Activated naive CD4-positive, alpha-beta T cell treated with anti-CD3 and anti-CD28 coated beads, Interleukin-2, amount 50 U/mL, for 72 hours (primary cell): ENCODE measurements at regions not wholly inside any gene's neighbourhood (a gene's known extent, or its start where the extent isn't known, plus 50 kb on each side); places are given as distances from the start of the nearest gene placed in this dataset.

Source experiments
- ATAC-seq, 2 donors: fragments of 150-1000 bp; cut with Tn5 transposase; 2 replicates each; pipeline ENCODE4 v1.10.0; 2021; ENCODE audit warnings: mild to moderate bottlenecking in 2 of 2, moderate library complexity in 2 of 2
- DNase-seq, 2 donors: peaks; one replicate each; pipeline ENCODE4 v3.0.0; 2021 to 2022; ENCODE audit warnings: low spot score in 2 of 2
- H3K27ac Mint-ChIP-seq, 2 donors: one replicate each; pipeline ENCODE4 v1.8.0; 2022; ENCODE audit warnings: mild to moderate bottlenecking in 2 of 2, mixed read lengths in 2 of 2
- H3K36me3 Mint-ChIP-seq, 2 donors: one replicate each; pipeline ENCODE4 v1.8.0; 2022; ENCODE audit warnings: mixed read lengths in 2 of 2
- H3K9me3 Mint-ChIP-seq, 2 donors: one replicate each; pipeline ENCODE4 v1.8.0; 2022; ENCODE audit warnings: mixed read lengths in 2 of 2

GRCh38 chr2:239485622-239486021 is 84.8 kb upstream of the HDAC4 start:
- Mint-ChIP-seq H3K36me3 (no peaks in the 10 kb centered on the region), H3K27ac (no peak overlapping the region), H3K9me3 (no peaks in the 10 kb centered on the region)
- no peak for ATAC-seq
- no peak for DNase-seq

GRCh38 chr2:239484571-239485355 is 83.9 kb upstream of the HDAC4 start:
- no peaks in the 10 kb centered on the region for H3K36me3 Mint-ChIP-seq
- H3K9me3 Mint-ChIP-seq, result no peaks in the 10 kb centered on the region
- no peak overlapping the region for H3K27ac Mint-ChIP-seq
- ATAC-seq, result no peak
- no peak for DNase-seq

- no peak for DNase-seq
- no peaks in the 10 kb centered on the region for H3K36me3 Mint-ChIP-seq
- H3K9me3 Mint-ChIP-seq, result no peaks in the 10 kb centered on the region
- H3K27ac Mint-ChIP-seq, result no peak overlapping the region
- no peak for ATAC-seq
These were observed 82.2 kb upstream of the HDAC4 start for GRCh38 chr2:239482778-239483712.

DNA sequence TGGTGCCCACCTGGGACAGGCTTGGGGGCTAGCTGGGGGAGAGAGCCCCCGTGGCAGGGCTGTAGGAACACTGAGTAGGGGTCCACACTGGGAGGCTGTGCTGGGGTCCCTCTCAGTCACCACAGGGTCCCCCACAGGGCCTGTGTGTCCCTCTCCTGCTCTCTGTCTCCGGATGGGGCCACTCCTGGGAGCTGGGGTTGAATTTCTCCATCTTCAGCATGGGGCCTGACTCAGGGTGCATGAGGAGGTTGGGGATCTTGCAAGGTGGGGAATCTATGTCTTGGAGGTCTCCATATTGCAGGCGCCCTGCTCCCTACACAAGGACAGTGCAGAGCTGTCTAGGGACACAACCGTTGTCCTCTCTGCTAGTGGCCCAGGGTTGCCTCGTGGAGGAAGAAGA is 78.7 kb upstream of the HDAC4 start:
- Mint-ChIP-seq H3K36me3 (no peaks in the 10 kb centered on the region), H3K9me3 (no peaks in the 10 kb centered on the region)

DNA sequence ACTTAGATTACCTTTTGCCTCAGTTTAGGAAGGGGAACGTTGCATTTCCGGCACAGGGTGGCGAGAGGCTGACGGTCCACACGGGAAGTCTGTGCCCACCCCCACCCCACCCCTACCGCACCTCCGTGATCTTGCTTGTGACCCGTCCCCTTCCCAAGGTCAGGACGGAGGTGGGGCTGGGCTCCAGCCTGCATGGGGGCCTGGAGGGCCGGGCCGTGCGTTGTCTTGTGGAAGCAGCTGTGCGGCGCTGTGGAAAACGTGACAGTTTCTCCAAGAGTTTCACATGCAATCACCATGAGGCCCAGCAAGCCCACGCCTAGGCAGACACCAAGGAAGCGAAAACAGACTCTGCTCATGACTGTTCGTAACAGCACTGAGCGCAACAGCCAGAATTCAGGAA is 76.8 kb upstream of the HDAC4 start:
- Mint-ChIP-seq H3K27ac (no peak overlapping the region), H3K36me3 (no peaks in the 10 kb centered on the region), H3K9me3 (no peaks in the 10 kb centered on the region)
- ATAC-seq (no peak), DNase-seq (no peak)

More for the DNA sequence above, 78.7 kb upstream of the HDAC4 start:
- no peak overlapping the region for H3K27ac Mint-ChIP-seq
- DNase-seq (no peak), ATAC-seq (no peak)

GRCh38 chr2:239476757-239477585 is 76.2 kb upstream of the HDAC4 start:
- H3K27ac Mint-ChIP-seq, result no peak overlapping the region
- DNase-seq (no peak), ATAC-seq (no peak)
- H3K9me3 Mint-ChIP-seq, result no peaks in the 10 kb centered on the region
- H3K36me3 Mint-ChIP-seq, result no peaks in the 10 kb centered on the region

DNA sequence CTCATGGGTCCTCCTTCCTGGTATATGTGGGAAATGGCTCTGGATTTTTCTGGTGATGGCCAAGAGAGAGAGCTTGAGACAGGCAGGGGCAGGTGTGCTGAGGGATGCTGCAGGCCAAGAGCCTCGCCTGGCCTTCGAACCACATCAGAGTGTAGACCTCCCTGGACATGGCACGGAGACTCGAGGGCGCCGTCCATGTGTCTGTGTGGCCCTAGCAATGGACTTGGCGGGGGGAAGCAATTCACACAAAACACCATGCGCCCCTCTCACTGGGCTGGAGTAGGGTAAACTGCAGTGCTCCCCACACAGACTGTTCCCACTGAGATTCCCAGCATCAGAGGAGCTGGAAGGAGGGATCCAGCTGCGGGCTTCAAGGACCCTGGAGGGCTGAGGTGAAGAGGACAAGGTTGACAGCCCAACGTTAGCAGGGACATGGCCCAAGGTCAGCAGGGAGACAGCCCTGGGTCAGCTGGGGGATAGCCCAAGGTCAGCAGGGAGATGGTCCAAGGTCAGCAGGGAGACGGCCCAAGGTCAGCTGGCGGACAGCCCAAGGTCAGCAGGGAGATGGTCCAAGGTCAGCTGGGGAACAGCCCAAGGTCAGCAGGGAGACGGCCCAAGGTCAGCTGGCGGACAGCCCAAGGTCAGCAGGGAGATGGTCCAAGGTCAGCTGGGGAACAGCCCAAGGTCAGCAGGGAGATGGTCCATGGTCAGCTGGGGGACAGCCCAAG is 75.4 kb upstream of the HDAC4 start:
- Mint-ChIP-seq H3K36me3 (no peaks in the 10 kb centered on the region), H3K9me3 (no peaks in the 10 kb centered on the region), H3K27ac (no peak overlapping the region)
- ATAC-seq (no peak), DNase-seq (no peak)

GRCh38 chr2:239475161-239476028 is 74.6 kb upstream of the HDAC4 start:
- no peak overlapping the region for H3K27ac Mint-ChIP-seq
- H3K9me3 Mint-ChIP-seq, result no peaks in the 10 kb centered on the region
- DNase-seq (no peak), ATAC-seq (no peak)
- no peaks in the 10 kb centered on the region for H3K36me3 Mint-ChIP-seq

GRCh38 chr2:239473211-239473805 is 72.5 kb upstream of the HDAC4 start:
- ATAC-seq (no peak), DNase-seq (peak in 1 of 2 donors; percentile 9)
- no peak overlapping the region for H3K27ac Mint-ChIP-seq
- H3K9me3 Mint-ChIP-seq, result no peaks in the 10 kb centered on the region
- H3K36me3 Mint-ChIP-seq, result no peaks in the 10 kb centered on the region

DNA sequence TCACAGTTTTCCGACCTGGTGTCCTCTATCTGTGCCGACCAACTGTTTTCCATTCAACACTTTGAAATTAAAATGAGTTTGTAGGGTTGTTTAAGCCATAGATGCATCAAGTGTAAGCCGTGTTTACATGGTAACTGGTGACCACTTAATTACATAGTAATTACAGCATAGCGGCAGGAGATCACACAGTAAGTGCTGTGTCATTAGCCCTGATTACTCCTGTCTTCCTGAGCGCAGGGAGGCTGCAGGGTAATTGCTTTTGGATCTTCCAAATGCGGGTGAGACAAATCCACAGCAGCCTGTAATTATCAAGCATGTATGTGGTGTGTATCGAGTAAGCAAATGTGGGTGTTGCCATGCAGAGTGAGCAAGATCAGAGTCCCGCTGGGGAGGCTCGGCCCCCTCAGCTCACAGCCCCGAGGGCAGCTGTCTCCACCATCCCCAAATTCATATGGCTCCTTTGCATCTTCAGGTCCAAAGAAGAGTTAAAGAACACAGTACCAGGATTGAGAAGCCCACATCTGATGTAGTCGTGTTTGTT is 71.5 kb upstream of the HDAC4 start:
- no peaks in the 10 kb centered on the region for H3K9me3 Mint-ChIP-seq
- peak overlapping the region in 1 of 2 donors; percentile 9 for H3K27ac Mint-ChIP-seq
- DNase-seq (peak in 1 of 2 donors; percentile 21), ATAC-seq (no peak)
- H3K36me3 Mint-ChIP-seq, result no peaks in the 10 kb centered on the region

GRCh38 chr2:239471011-239471792 is 70.4 kb upstream of the HDAC4 start:
- Mint-ChIP-seq H3K36me3 (no peaks in the 10 kb centered on the region), H3K9me3 (no peaks in the 10 kb centered on the region), H3K27ac (no peak overlapping the region)
- DNase-seq (peak in 1 of 2 donors; percentile 31), ATAC-seq (no peak)

- Mint-ChIP-seq H3K9me3 (no peaks in the 10 kb centered on the region), H3K36me3 (no peaks in the 10 kb centered on the region), H3K27ac (no peak overlapping the region)
- ATAC-seq (no peak), DNase-seq (peak in 1 of 2 donors; percentile 18)
These were observed 69.5 kb upstream of the HDAC4 start for GRCh38 chr2:239470151-239470900.

DNA sequence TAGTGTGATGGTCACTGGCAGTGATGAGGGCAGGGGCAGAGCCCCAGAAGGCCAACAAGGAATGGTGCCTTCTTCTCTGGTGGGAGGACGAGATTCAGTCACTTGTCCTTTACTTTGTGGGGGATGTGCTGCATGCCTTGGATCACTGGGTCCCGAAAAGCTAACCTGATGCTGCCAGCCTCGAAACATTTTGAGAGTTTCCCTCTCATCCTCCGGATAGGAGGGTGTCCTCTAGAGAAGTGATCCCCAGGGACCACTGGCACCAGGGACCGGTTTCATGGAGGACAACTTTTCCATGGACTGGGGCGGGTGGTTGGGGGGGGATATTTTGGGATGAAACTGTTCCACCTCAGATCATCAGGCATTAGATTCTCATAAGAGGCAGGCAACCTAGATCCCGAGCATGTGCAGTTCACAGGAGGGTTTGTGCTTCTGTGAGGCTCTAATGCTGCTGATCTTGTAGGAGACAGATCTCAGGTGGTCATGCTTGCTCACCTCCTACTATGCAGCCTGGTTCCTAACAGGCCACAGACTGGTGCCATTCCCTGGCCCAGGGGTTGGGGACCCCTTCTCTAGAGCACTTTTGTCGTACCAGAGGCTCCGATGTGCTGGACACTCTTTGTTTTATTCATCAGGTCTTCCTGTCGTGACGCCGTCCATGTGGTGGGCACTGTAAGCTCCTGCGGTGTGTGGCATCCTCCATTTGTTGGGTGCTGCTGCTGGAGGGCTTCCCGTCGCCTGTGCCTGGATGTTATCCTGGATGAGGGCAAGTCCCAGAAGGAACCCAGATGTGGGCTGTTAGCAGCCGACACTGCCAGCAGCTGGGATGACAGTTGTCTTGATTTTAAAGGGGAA is 68.5 kb upstream of the HDAC4 start:
- ATAC-seq (no peak), DNase-seq (peak in 1 of 2 donors; percentile 18)
- Mint-ChIP-seq H3K9me3 (no peaks in the 10 kb centered on the region), H3K27ac (no peak overlapping the region), H3K36me3 (no peaks in the 10 kb centered on the region)
